Fibroblast of mammary gland (primary cell): ENCODE measurements at regions not wholly inside any gene's neighbourhood (a gene's known extent, or its start where the extent isn't known, plus 50 kb on each side); places are given as distances from the start of the nearest gene placed in this dataset.

Experiments
- DNase-seq: peaks from one replicate; pipeline ENCODE4 v3.0.0-alpha.2; 2010; ENCODE audit warnings: low read depth
- H3K4me3 ChIP-seq: 2 replicates; pipeline ENCODE4 v1.5.1; 2011; ENCODE audit warnings: low read depth, mild to moderate bottlenecking, low read length, moderate library complexity; ENCODE audit not compliant: control insufficient read depth
- CTCF ChIP-seq: conservative IDR thresholded peaks from 2 replicates; pipeline ENCODE4 v1.5.1; 2011; ENCODE audit warnings: low read depth, low read length, inconsistent platforms; ENCODE audit not compliant: control insufficient read depth, insufficient read depth

GRCh38 chr6:113475392-113475791 is 381.8 kb upstream of the MARCKS start:
- no peak for TF ChIP-seq CTCF
- H3K4me3 ChIP-seq, result no peak overlapping the region
- DNase-seq, result no peak

- no peak overlapping the region for H3K4me3 ChIP-seq
- TF ChIP-seq CTCF, result no peak
- DNase-seq, result peak; percentile 80
These were observed 380.0 kb upstream of the MARCKS start for GRCh38 chr6:113476937-113477839.

- no peak for DNase-seq
- no peak overlapping the region for H3K4me3 ChIP-seq
- TF ChIP-seq CTCF, result no peak
These were observed 376.5 kb upstream of the MARCKS start for GRCh38 chr6:113480616-113481015.

- DNase-seq, result peak; percentile 38
- no peak overlapping the region for H3K4me3 ChIP-seq
- TF ChIP-seq CTCF, result no peak
These were observed 375.7 kb upstream of the MARCKS start for GRCh38 chr6:113481458-113481857.

- DNase-seq, result no peak
- TF ChIP-seq CTCF, result no peak
- no peak overlapping the region for H3K4me3 ChIP-seq
These were observed 375.2 kb upstream of the MARCKS start for GRCh38 chr6:113481910-113482309.

GRCh38 chr6:113482771-113483170 is 374.4 kb upstream of the MARCKS start:
- no peak for TF ChIP-seq CTCF
- H3K4me3 ChIP-seq, result no peak overlapping the region
- no peak for DNase-seq

- no peak overlapping the region for H3K4me3 ChIP-seq
- no peak for DNase-seq
- TF ChIP-seq CTCF, result no peak
These were observed 370.9 kb upstream of the MARCKS start for GRCh38 chr6:113486199-113486598.
